SK-N-MC (cell line): ENCODE measurements at regions not wholly inside any gene's neighbourhood (a gene's known extent, or its start where the extent isn't known, plus 50 kb on each side); places are given as distances from the start of the nearest gene placed in this dataset.

ENCODE experiments used
- DNase-seq: peaks from one replicate; pipeline ENCODE4 v3.0.0-alpha.2; 2011; ENCODE audit warnings: low read depth, low spot score
- H3K27ac ChIP-seq: fragments of 200-600 bp; sonication (generic); 2 replicates; pipeline ENCODE4 v1.5.1; 2016; ENCODE audit warnings: mixed run types
- H3K36me3 ChIP-seq: fragments of 200-600 bp; sonication (generic); 2 replicates; pipeline ENCODE4 v1.6.1; 2017; ENCODE audit warnings: antibody characterized with exemption, low read length, mixed read lengths; ENCODE audit not compliant: insufficient read depth
- H3K4me3 ChIP-seq: fragments of 200-600 bp; sonication (generic); 2 replicates; pipeline ENCODE4 v1.5.1; 2016
- H3K9ac ChIP-seq: fragments of 200-600 bp; sonication (generic); 2 replicates; pipeline ENCODE4 v1.8.0; 2017; ENCODE audit warnings: mixed run types, mixed read lengths; ENCODE audit not compliant: insufficient read length
- H3K9me3 ChIP-seq: fragments of 200-600 bp; sonication (generic); 2 replicates; pipeline ENCODE4 v1.6.1; 2017; ENCODE audit warnings: low read depth, mild to moderate bottlenecking, antibody characterized with exemption, low read length, moderate library complexity, mixed read lengths
- EZH2 ChIP-seq: fragments of 200-600 bp; sonication (generic); IDR thresholded peaks from one replicate; pipeline ENCODE4 v1.6.1; 2017; ENCODE audit warnings: antibody characterized with exemption
- FOXP2 ChIP-seq: optimal IDR thresholded peaks from 2 replicates; pipeline ENCODE3; 2011; ENCODE audit warnings: mild to moderate bottlenecking, moderate library complexity; ENCODE audit not compliant: insufficient read depth; ENCODE audit errors: extremely low read length, control extremely low read depth
- POLR2AphosphoS5 ChIP-seq: IDR thresholded peaks from 2 replicates; pipeline ENCODE4 v1.6.1; 2012; ENCODE audit warnings: mild to moderate bottlenecking, low read depth, low read length, borderline replicate concordance

DNA sequence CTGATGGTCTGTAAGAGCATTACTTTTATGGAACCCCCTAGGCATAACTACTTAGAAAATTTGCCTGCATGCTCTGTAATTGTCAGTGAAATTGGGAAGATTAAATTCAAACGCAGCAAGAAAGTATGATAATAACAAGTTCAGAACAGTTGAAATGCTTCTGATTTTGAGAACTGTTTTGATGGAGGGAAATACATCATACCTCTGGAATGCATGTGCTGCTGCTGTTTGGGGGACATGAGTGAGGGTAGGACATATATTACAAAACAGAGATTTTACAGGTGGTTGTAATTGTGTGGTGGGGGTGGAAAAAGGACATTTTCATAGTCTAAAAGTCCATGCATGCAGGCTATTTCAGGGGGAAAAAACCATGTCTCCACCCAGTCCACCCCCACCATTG lies 135.0 kb upstream of the DPH6 start:
- Histone ChIP-seq H3K9ac (no peak overlapping the region), H3K9me3 (no peaks in the 10 kb centered on the region), H3K4me3 (no peak overlapping the region), H3K27ac (no peak overlapping the region), H3K36me3 (no peaks in the 10 kb centered on the region)
- TF ChIP-seq EZH2 (no peak), POLR2AphosphoS5 (no peak), FOXP2 (no peak)
- no peak for DNase-seq

DNA sequence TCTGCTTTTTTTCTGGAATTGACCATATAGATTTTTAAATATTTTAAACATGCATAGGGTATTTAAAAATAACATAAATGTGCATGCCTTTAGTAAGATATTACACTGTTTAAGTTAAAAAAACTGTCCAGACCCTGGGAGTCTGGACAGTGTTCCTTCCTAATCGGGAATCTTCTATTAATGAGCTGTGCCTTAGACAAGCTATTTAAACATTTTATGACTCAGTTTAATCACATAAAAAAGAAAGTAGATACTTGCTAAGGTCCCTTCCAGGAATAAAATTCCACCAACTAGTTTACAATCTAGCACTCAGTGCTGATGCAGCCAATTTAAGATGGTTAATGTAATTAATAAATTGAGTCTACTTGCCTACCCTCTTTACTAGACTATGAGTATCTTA lies 140.4 kb upstream of the DPH6 start:
- no peak for DNase-seq
- no peak for TF ChIP-seq FOXP2
- no peak for TF ChIP-seq EZH2
- TF ChIP-seq POLR2AphosphoS5 = no peak
- Histone ChIP-seq H3K9me3 (no peaks in the 10 kb centered on the region), H3K9ac (no peak overlapping the region), H3K36me3 (no peaks in the 10 kb centered on the region), H3K4me3 (no peak overlapping the region), H3K27ac (no peak overlapping the region)

DNA sequence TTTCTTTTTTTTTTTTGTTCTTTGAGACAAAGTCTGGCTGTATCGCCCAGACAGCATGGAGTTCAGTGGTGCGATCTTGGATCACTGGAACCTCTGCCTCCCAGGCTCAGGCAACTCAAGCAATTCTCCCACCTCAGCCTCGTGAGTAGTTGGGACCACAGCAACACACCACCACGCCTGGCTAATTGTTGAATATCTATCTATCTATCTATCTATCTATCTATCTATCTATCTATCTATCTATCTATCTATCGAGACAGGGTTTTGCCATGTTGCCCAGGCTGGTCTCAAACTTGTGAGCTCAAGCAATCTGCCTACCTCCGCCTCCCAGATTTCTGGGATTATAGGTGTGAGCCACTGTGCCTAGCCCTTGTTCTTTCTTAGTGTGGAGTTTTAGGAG lies 143.3 kb upstream of the DPH6 start:
- Histone ChIP-seq H3K9ac (no peak overlapping the region), H3K27ac (no peak overlapping the region), H3K4me3 (no peak overlapping the region), H3K36me3 (no peaks in the 10 kb centered on the region), H3K9me3 (no peaks in the 10 kb centered on the region)
- TF ChIP-seq POLR2AphosphoS5 (no peak), FOXP2 (no peak), EZH2 (no peak)
- DNase-seq = no peak

DNA sequence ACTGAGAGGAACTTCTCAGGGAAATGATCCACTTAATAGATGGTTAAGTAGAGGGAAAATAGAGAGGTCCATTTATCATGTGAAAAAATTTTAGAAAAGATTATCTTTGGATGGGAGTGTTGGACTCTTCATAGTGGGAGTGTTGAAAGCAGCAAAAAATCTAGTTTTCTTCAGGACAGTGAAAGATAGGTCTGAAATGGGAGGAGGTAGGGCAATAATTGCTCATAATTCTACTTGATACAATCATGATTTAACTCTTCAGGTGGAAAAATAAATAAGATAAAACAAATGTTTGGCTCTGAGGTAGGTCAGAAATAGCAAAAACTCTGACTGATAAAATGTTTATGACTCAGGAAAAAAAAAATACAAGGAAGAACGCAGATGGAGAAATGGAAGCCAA lies 144.1 kb upstream of the DPH6 start:
- no peak overlapping the region for H3K4me3 ChIP-seq
- no peak for TF ChIP-seq FOXP2
- TF ChIP-seq EZH2 = no peak
- TF ChIP-seq POLR2AphosphoS5 = no peak
- no peaks in the 10 kb centered on the region for H3K9me3 ChIP-seq
- H3K36me3 ChIP-seq = no peaks in the 10 kb centered on the region
- H3K9ac ChIP-seq = no peak overlapping the region
- H3K27ac ChIP-seq = no peak overlapping the region
- no peak for DNase-seq

DNA sequence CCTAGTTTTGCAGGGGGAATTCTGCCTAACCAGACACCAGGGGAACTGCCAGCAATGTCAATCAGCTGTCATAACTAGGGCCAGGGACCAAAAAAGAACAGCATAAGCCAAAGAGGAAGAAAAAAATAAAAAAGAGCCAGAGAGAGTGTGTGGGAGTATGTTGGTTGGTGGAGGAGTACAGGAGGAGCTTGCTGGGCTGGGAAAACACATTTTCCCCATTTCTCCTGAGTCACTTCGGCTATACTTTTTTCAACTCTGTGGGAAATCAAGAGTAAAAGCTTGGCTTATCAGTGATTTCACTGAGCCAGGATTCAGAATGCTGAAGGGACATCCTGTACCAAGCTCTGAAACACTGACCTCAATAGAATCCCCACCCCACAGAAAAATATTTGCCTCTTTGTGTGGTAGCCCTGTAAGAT lies 144.7 kb upstream of the DPH6 start:
- no peak for TF ChIP-seq FOXP2
- no peak for TF ChIP-seq EZH2
- TF ChIP-seq POLR2AphosphoS5 = no peak
- Histone ChIP-seq H3K9me3 (no peaks in the 10 kb centered on the region), H3K27ac (no peak overlapping the region), H3K36me3 (no peaks in the 10 kb centered on the region), H3K4me3 (no peak overlapping the region), H3K9ac (no peak overlapping the region)
- DNase-seq = no peak

DNA sequence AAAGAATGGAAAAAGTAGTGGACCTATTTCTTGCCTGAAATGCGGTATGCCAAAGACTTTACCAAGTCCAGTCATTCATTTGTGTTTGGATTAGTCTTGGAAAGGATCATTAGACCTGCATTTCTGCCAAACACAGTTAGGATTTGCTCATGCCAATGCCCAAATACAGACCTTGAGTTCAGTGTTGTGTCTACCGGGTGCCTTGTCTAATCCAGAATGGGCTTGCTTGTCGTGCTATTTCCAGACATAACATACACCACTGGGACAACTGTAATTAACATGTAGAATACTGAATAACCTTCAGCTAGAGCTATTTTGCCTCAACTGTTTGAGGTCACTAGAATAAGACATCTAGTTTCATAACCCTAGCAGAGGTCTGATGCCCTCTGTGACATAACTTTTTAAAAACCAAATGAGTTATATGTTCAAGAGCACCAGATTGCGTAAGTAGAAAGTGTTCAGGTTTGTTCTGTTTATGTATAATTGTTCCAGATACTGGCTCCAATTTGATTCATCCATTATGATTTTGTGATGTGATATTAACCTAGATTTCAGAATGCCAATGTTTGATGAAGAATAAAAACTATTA lies 145.3 kb upstream of the DPH6 start:
- no peak for DNase-seq
- no peak overlapping the region for H3K27ac ChIP-seq
- no peak overlapping the region for H3K9ac ChIP-seq
- no peaks in the 10 kb centered on the region for H3K36me3 ChIP-seq
- no peak overlapping the region for H3K4me3 ChIP-seq
- TF ChIP-seq FOXP2 (no peak), POLR2AphosphoS5 (no peak), EZH2 (no peak)
- H3K9me3 ChIP-seq = no peaks in the 10 kb centered on the region

DNA sequence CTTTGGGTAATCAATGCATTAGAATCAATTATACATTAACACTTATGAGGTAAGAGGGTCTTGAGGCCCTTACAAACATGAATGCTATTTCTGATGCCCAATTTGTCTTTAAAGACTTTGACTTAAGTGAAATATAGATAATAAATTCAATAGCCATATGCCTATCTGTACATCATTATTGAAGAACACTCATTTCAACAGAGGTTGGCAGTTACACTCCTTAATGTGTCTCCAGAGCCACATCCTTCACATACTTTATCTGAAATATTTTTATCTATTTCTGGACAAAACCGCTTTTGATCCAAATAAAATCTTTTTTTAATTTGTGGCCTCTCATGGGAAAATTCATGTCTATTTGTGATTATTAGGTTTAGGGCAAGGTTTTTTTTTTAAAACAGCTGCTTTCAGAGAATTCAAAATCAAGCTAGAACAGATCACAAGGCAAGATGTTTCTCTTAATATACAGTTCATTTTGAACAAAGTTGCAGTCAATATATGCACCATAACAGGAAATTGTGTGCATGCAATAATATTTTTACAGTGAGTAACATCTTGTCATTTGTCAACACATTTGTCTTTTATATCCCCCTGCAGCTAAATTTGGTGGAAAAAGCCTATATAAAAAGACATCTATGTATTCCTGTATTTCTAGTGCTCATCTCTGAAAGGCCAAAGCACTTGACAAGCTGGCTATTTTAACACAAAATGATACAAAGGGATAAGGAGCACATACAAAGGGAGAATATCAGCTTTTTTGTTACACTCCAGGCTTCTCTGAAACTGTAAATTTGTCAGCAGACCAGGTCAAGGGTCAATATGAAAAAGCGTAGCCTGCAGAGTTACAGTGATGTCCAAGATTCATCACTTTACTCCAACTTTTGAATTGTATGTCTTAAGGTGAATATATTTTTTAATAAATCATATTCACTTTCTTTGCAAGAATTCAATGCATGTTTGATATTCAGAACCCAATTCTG lies 146.2 kb upstream of the DPH6 start:
- H3K9ac ChIP-seq = no peak overlapping the region
- no peak overlapping the region for H3K4me3 ChIP-seq
- H3K36me3 ChIP-seq = no peaks in the 10 kb centered on the region
- no peak for DNase-seq
- H3K9me3 ChIP-seq = no peaks in the 10 kb centered on the region
- H3K27ac ChIP-seq = no peak overlapping the region
- TF ChIP-seq FOXP2 (no peak), POLR2AphosphoS5 (no peak), EZH2 (no peak)

DNA sequence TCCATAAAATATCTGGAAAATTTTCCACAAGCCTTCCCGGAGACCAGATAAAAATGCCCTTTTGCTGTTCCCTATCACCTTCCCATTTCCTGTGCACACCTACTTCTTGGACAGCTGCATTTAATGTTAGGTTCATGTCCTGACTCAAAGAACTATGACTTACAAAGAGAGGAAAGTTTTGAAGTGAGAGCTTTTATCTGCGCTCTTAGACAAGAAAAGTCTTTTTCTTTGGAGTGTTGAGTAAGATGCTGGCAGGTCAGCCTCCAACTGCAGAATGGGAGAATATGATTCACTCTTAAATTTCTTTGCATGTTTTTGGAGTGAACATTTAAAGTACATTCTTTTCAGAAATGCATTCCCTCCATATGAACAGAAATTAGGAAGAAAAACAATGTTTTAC lies 147.3 kb upstream of the DPH6 start:
- Histone ChIP-seq H3K27ac (no peak overlapping the region), H3K4me3 (no peak overlapping the region), H3K9ac (no peak overlapping the region), H3K9me3 (no peaks in the 10 kb centered on the region), H3K36me3 (no peaks in the 10 kb centered on the region)
- no peak for TF ChIP-seq EZH2
- TF ChIP-seq POLR2AphosphoS5 = no peak
- DNase-seq = no peak

DNA sequence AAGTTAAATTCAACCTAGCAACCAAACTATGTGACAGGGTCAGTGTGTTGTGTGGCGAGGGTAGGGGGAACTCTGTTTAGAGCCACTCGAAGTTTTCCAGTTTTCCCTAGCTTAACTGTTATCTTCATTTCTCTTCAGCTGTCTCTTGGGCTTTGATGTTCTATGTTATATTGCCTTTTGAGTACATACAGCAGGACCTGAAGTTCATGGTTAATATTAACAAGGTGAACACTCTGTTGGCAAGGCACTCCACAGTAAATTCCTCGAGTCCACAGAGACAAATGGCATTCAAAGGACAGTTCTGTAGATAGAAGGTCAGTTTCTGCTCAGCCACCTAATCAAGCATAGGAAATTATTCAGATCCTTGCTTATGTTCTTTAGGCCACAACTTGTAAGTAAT lies 147.9 kb upstream of the DPH6 start:
- DNase-seq = no peak
- H3K27ac ChIP-seq = no peak overlapping the region
- no peak overlapping the region for H3K9ac ChIP-seq

More for the DNA sequence above, 147.9 kb upstream of the DPH6 start:
- Histone ChIP-seq H3K4me3 (no peak overlapping the region), H3K9me3 (no peaks in the 10 kb centered on the region), H3K36me3 (no peaks in the 10 kb centered on the region)
- TF ChIP-seq FOXP2 (no peak), POLR2AphosphoS5 (no peak), EZH2 (no peak)
